Brain pericyte (primary cell): ENCODE measurements at regions not wholly inside any gene's neighbourhood (a gene's known extent, or its start where the extent isn't known, plus 50 kb on each side); places are given as distances from the start of the nearest gene placed in this dataset.
"Not testable (repeated sequence)": the region's sequence is repeated elsewhere in the genome, so short reads cannot be mapped to it uniquely, and the experiment has no call there.

ENCODE experiments used
- DNase-seq: peaks from one replicate; pipeline ENCODE4 v3.0.0-alpha.2; 2012; ENCODE audit warnings: low read depth, low spot score

- DNase-seq, result no peak
Observed at GRCh38 chr2:236632295-236633218, 62.9 kb downstream of the ACKR3 start.

GRCh38 chr2:236633219-236633570, 63.6 kb downstream of the ACKR3 start:
- no peak for DNase-seq

- no peak for DNase-seq
Observed at GRCh38 chr2:236633775-236634560, 64.3 kb downstream of the ACKR3 start.

- DNase-seq, result no peak
Observed at GRCh38 chr2:236636261-236636660, 66.6 kb downstream of the ACKR3 start.

GRCh38 chr2:236636714-236637470, 67.3 kb downstream of the ACKR3 start:
- no peak for DNase-seq

- DNase-seq, result no peak
Observed at GRCh38 chr2:236637686-236638569, 68.3 kb downstream of the ACKR3 start.

- no peak for DNase-seq
Observed at GRCh38 chr2:236638707-236639106, 69.1 kb downstream of the ACKR3 start.

GRCh38 chr2:236639461-236640235, 70.0 kb downstream of the ACKR3 start:
- no peak for DNase-seq

- no peak for DNase-seq
Observed at GRCh38 chr2:236641051-236641726, 71.6 kb downstream of the ACKR3 start.

GRCh38 chr2:236642125-236642524, 72.5 kb downstream of the ACKR3 start:
- DNase-seq, result no peak

GRCh38 chr2:236642584-236643291, 73.1 kb downstream of the ACKR3 start:
- peak; percentile 50 for DNase-seq

GRCh38 chr2:236643480-236643879, 73.9 kb downstream of the ACKR3 start:
- no peak for DNase-seq

- no peak for DNase-seq
Observed at GRCh38 chr2:236644067-236644466, 74.4 kb downstream of the ACKR3 start.

GRCh38 chr2:236644502-236644911, 74.9 kb downstream of the ACKR3 start:
- DNase-seq, result no peak

- DNase-seq, result not testable (repeated sequence)
Observed at GRCh38 chr2:236645141-236645540, 75.5 kb downstream of the ACKR3 start.

- DNase-seq, result no peak
Observed at GRCh38 chr2:236646441-236646840, 76.8 kb downstream of the ACKR3 start.

- DNase-seq, result no peak
Observed at GRCh38 chr2:236646871-236647270, 77.2 kb downstream of the ACKR3 start.

- no peak for DNase-seq
Observed at GRCh38 chr2:236647621-236648020, 78.0 kb downstream of the ACKR3 start.

- no peak for DNase-seq
Observed at GRCh38 chr2:236653863-236654262, 84.2 kb downstream of the ACKR3 start.
